ENCODE measurements at regions not wholly inside any gene's neighbourhood (a gene's known extent, or its start where the extent isn't known, plus 50 kb on each side); places are given as distances from the start of the nearest gene placed in this dataset.

GRCh38 chr4:164575861-164576260, 178.1 kb upstream of the SMIM31 start:
- no peak overlapping the region for H3K4me3 ChIP-seq (ENCODE audit: low read depth, low read length)
- TF ChIP-seq, protein P1, sequence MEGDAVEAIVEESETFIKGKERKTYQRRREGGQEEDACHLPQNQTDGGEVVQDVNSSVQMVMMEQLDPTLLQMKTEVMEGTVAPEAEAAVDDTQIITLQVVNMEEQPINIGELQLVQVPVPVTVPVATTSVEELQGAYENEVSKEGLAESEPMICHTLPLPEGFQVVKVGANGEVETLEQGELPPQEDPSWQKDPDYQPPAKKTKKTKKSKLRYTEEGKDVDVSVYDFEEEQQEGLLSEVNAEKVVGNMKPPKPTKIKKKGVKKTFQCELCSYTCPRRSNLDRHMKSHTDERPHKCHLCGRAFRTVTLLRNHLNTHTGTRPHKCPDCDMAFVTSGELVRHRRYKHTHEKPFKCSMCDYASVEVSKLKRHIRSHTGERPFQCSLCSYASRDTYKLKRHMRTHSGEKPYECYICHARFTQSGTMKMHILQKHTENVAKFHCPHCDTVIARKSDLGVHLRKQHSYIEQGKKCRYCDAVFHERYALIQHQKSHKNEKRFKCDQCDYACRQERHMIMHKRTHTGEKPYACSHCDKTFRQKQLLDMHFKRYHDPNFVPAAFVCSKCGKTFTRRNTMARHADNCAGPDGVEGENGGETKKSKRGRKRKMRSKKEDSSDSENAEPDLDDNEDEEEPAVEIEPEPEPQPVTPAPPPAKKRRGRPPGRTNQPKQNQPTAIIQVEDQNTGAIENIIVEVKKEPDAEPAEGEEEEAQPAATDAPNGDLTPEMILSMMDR (IDR thresholded peaks at IDR 0.05; ENCODE audit: low read depth, low read length, missing control alignments), result no peak
- H3K36me3 ChIP-seq (replicated peaks), result no peaks in the 10 kb centered on the region
- H3K27ac ChIP-seq, result no peak overlapping the region
- in situ Hi-C loops (cut with HindIII; ENCODE audit: low pct_ligation_motif_present, low sequenced_read_pairs), result no loop called here
- H3K27me3 ChIP-seq (replicated peaks), result no peaks in the 10 kb centered on the region
- no peak for DNase-seq

GRCh38 chr4:164579270-164579942, 174.5 kb upstream of the SMIM31 start:
- TF ChIP-seq, protein P1 (IDR thresholded peaks at IDR 0.05; ENCODE audit: low read depth, low read length, missing control alignments), result no peak
- Histone ChIP-seq H3K27me3 (replicated peaks) (no peaks in the 10 kb centered on the region), H3K4me3 (ENCODE audit: low read depth, low read length) (no peak overlapping the region), H3K36me3 (replicated peaks) (no peaks in the 10 kb centered on the region), H3K27ac (no peak overlapping the region)
- in situ Hi-C loops (cut with HindIII; ENCODE audit: low pct_ligation_motif_present, low sequenced_read_pairs), result no loop called here
- no peak for DNase-seq

DNA sequence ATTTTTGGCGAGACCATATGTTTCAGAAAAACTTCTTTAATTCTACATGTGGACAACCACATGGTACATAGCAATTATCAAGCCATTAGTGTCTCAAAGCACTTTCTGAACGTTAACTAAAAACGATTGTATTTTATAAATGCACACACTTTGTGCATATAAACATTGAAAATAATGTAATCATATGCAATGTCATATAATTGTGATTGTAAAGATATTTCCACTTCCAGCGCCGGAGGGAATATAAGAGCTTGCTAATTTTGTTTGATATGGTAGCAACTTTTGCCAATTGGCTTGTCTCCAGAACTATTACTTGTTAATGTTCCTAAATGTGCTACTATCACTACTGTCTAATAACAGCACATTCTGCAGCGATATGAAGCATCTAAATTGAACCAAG, 162.3 kb upstream of the SMIM31 start:
- in situ Hi-C loops (cut with HindIII; ENCODE audit: low pct_ligation_motif_present, low sequenced_read_pairs), result no loop called here
- Histone ChIP-seq H3K27me3 (replicated peaks) (no peaks in the 10 kb centered on the region), H3K27ac (no peak overlapping the region), H3K4me3 (ENCODE audit: low read depth, low read length) (no peak overlapping the region), H3K36me3 (replicated peaks) (no peaks in the 10 kb centered on the region)
- TF ChIP-seq, protein P1 (IDR thresholded peaks at IDR 0.05; ENCODE audit: low read depth, low read length, missing control alignments), result no peak
- DNase-seq, result no peak

DNA sequence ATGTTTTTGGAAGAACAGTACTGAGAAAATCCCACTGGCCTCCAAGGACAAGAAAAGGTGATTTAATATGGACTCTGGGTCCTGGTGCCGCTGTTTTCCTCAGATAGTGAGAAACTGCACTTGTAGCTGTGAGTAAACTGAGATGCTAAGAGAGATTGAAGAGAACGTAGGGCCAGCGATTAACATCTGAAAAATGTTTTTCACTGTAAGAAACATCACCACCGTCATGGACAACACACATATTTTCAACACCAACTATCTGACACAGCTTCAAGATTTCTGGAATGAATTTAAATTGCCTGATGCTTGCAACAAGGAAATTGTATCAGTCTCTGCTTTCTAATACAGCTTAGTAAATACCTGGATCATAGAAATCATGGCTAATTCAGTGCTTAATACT, 158.2 kb upstream of the SMIM31 start:
- in situ Hi-C loops (cut with HindIII; ENCODE audit: low pct_ligation_motif_present, low sequenced_read_pairs), result no loop called here
- no peak for DNase-seq
- Histone ChIP-seq H3K36me3 (replicated peaks) (no peaks in the 10 kb centered on the region), H3K27ac (no peak overlapping the region), H3K4me3 (ENCODE audit: low read depth, low read length) (no peak overlapping the region), H3K27me3 (replicated peaks) (no peaks in the 10 kb centered on the region)
- TF ChIP-seq, protein P1 (IDR thresholded peaks at IDR 0.05; ENCODE audit: low read depth, low read length, missing control alignments), result no peak

DNA sequence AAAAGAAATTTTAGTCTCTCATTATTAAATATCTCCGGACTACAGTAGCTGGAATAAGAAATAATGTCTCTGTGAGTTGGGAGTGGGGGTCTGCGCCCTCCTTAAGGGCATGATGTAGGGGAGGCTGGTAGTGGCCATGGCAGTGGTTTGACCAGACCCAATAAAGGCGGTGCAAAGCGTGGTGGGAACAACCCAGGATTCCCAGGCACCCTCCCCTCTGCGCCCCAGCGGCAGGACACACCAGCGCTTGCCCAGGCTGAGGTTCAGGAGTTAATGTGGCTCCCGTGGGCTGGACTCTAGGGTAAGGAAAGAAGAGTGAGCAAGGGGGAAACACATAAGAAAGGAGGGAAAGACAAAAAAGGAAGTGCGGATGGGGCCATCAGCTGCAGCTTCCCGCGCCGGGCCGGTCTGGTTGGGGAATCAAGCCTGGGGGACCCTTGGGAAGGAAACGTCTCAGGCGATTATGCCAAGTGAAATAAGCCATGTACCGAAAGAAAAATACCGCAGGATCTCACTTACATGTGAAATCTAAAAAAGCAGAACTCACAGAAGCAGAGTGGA, 157.5 kb upstream of the SMIM31 start:
- H3K4me3 ChIP-seq (ENCODE audit: low read depth, low read length), result no peak overlapping the region
- in situ Hi-C loops (cut with HindIII; ENCODE audit: low pct_ligation_motif_present, low sequenced_read_pairs), result no loop called here
- no peaks in the 10 kb centered on the region for H3K27me3 ChIP-seq (replicated peaks)
- no peak for DNase-seq
- no peaks in the 10 kb centered on the region for H3K36me3 ChIP-seq (replicated peaks)
- H3K27ac ChIP-seq, result no peak overlapping the region
- TF ChIP-seq, protein P1 (IDR thresholded peaks at IDR 0.05; ENCODE audit: low read depth, low read length, missing control alignments), result no peak

GRCh38 chr4:164596927-164597326, 157.0 kb upstream of the SMIM31 start:
- no peak overlapping the region for H3K27ac ChIP-seq
- H3K27me3 ChIP-seq (replicated peaks), result no peaks in the 10 kb centered on the region
- no peaks in the 10 kb centered on the region for H3K36me3 ChIP-seq (replicated peaks)
- no peak for DNase-seq
- no peak overlapping the region for H3K4me3 ChIP-seq (ENCODE audit: low read depth, low read length)
- in situ Hi-C loops (cut with HindIII; ENCODE audit: low pct_ligation_motif_present, low sequenced_read_pairs), result no loop called here
- TF ChIP-seq, protein P1 (IDR thresholded peaks at IDR 0.05; ENCODE audit: low read depth, low read length, missing control alignments), result no peak
